OCI-LY7 (cell line): ENCODE measurements at regions not wholly inside any gene's neighbourhood (a gene's known extent, or its start where the extent isn't known, plus 50 kb on each side); places are given as distances from the start of the nearest gene placed in this dataset.
"Not testable (repeated sequence)": the region's sequence is repeated elsewhere in the genome, so short reads cannot be mapped to it uniquely, and the experiment has no call there.

Source experiments
- EZH2phosphoT487 ChIP-seq: fragments of 200-600 bp; sonication (generic); IDR thresholded peaks from 2 replicates; pipeline ENCODE4 v1.6.1; 2018; ENCODE audit warnings: low read depth, borderline replicate concordance, mild to moderate bottlenecking, mixed run types, antibody characterized with exemption, low read length, moderate library complexity, mixed read lengths
- TF ChIP-seq, protein P1 (sequence below): fragments of 200-600 bp; sonication (generic); conservative IDR thresholded peaks from 2 replicates; pipeline ENCODE4 v1.5.1; 2014; ENCODE audit warnings: mild to moderate bottlenecking, antibody characterized with exemption, low read length, moderate library complexity, mixed read lengths

DNA sequence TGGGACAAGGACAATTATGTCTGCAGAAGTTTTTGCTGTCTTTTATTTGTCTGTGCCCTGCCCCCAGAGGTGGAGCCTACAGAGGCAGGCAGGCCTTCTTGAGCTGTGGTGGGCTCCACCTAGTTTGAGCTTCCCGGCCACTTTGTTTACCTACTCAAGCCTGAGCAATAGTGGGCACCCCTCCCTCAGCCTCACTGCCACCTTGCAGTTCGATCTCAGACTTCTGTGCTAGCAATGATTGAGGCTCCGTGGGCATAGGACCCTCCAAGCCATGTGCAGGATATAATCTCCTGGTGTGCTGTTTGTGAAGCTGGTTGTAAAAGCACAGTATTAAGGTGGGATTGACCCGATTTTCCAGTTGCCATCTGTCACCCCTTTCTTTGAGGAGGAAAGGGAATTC, 3933.4 kb upstream of the OR11H1 start:
- TF ChIP-seq, protein P1, sequence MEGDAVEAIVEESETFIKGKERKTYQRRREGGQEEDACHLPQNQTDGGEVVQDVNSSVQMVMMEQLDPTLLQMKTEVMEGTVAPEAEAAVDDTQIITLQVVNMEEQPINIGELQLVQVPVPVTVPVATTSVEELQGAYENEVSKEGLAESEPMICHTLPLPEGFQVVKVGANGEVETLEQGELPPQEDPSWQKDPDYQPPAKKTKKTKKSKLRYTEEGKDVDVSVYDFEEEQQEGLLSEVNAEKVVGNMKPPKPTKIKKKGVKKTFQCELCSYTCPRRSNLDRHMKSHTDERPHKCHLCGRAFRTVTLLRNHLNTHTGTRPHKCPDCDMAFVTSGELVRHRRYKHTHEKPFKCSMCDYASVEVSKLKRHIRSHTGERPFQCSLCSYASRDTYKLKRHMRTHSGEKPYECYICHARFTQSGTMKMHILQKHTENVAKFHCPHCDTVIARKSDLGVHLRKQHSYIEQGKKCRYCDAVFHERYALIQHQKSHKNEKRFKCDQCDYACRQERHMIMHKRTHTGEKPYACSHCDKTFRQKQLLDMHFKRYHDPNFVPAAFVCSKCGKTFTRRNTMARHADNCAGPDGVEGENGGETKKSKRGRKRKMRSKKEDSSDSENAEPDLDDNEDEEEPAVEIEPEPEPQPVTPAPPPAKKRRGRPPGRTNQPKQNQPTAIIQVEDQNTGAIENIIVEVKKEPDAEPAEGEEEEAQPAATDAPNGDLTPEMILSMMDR = not testable (repeated sequence)
- TF ChIP-seq EZH2phosphoT487 = not testable (repeated sequence)
